Glomerular visceral epithelial cell (primary cell): ENCODE measurements at regions not wholly inside any gene's neighbourhood (a gene's known extent, or its start where the extent isn't known, plus 50 kb on each side); places are given as distances from the start of the nearest gene placed in this dataset.
A peak's percentile ranks its signal among the peaks of the same experiment; 100 is the strongest.

Experiments used
- DNase-seq: peaks from one replicate; pipeline ENCODE4 v3.0.0-alpha.2; 2016; ENCODE audit errors: extremely low spot score

DNA sequence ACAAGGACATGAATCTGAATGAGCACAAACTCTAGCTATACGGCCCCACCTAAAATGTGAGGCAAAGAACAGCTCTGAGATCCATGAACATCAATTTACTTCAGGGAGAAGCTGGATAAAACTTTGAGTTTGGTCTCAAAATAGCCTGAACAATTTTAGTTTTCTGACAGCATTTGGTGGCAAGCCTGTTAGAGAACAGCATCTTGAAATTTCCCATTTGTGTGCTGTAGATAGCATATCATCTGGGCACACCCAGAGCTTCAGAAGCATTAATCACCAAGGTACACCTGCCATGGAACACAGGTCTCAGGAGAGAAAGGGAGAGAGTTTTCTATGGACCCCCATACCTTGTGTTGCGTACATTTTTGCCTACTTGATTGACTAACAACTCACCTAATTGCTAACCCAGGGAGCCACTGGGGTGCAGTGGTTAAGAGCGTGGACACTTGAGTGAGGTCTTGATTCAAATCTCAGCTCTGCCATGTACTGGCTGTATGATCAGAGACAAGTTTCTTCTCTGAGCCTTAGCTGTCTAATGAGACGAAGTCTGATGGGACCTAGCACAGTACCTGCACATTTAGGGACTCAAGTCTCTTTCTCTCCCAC lies 264.9 kb downstream of the PIK3R1 start:
- no peak for DNase-seq

DNA sequence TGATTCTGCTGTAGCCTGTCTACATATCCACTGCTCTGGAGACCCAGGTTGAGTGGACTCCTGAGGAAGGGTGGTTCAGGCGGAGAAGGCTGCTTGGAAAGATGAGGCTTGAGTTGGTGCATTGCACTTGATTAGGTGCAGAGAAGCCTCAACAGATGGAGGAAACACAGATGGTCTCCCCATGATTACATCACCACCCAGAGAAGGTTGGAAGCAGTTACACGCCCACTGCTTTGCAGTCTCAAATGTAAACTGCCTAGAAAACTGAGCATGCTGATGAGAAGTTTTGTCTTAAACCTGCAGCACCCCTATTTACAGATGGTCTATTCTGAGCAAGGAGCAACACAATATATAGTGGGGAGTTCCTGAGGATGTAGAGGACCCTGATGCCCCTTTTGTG lies 266.6 kb downstream of the PIK3R1 start:
- no peak for DNase-seq

DNA sequence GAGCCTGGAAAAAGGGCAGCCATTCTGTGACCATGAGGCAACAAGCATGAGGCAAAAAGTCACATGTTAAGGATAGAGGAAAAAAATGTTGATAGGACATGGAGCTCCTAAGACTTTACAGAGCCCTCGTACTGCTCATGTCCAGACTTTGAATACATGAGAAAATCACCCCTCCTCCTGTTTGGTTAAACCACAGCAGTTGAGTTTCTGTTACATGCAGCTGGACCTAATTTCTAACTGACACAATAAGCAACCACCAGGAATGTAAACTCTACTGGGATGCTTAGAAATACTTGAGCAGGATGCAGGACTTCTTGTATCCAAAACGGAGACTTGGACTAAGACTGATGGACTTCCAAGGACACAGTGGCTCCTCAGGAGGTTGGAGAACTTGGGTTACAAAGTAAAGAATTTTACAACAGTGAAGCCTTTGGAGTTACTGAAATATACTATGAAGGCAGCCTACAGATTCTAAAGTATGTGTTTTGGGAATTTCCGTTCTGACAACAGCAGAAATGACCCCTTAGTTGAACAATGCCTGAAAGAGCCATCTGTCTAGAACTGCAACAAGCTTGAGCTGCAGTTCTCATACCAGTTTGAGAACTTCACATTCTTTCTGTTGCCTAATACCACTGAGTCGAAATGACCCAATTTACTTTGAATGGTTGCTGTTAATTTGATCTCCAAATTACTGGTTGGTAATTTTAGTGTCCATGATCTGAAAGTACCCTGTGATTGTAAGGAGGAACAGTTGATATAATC lies 268.9 kb downstream of the PIK3R1 start:
- DNase-seq = no peak

DNA sequence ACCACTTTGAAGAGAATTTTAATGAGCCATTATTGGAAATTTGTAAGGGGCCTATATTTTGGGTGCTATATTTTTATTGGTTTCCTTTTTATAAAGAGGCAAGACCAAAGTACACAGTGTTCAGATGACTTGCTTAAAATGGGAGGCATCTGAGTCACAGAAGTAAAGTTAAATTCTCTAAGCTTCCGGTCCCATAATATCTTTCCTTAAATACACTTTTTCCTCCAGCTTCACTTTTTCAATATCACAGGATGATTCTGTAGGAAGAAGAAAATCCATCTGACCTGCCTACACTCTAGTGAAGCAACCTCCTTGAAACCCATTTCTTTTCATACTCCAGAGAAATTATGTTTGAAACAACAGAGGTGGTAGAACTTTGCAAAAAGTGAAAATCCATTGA lies 274.0 kb downstream of the PIK3R1 start:
- no peak for DNase-seq

DNA sequence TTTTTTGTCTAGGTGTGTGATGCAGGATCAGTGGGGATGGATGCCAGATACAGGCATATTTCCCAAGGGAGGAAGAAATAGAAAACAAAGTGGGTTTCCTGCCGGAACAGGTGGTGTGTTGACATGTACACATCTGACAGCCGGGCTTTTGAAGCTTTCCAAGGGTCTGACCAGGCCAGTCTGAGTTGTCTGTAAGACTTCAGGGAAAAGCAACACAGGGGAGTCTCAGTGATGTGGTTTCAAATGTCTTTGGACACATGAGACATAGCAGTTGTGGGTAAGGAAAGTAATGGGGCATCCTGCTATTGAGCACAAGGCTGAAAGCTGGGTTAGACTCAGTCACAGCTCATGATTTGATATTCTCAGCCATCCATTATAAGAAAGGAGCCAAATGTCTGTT lies 274.9 kb downstream of the PIK3R1 start:
- DNase-seq = no peak

DNA sequence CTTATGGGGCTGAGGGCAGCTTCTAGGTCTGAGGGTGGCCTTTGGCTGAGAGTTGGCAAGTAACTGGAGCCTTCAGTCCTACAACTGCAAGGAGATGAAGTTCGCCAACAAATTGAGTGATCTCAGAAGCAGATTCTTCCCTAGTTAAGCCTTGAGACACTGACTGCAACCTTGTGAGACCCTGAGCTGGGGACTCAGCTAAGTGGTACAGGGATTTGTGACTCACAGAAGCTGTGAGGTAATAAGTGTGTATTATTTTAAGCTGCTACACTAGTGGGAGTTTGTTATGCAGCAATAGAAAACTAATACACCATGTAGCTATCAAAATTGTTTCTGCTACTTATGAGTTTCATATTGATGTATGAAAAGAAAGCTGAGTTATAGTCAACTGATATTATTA lies 279.2 kb downstream of the PIK3R1 start:
- DNase-seq = no peak

DNA sequence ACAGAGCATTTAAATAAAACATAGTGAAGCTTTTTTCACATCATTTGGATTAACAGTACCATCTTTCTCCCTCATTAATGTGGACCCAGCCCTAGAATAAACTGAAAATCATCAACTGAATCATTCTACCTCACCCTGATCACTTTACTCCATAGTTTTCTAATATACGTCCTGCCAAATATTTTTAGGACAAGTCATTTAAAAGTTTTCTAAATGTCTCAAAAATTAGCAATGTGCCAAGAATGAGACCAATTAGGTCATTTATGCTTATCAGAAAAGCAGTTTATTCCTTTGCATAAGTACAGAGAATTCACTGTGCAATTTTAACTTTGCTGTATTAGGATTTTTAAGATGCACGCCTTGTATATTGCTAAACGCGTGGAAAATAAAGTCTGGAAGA lies 284.4 kb downstream of the PIK3R1 start:
- DNase-seq = no peak

DNA sequence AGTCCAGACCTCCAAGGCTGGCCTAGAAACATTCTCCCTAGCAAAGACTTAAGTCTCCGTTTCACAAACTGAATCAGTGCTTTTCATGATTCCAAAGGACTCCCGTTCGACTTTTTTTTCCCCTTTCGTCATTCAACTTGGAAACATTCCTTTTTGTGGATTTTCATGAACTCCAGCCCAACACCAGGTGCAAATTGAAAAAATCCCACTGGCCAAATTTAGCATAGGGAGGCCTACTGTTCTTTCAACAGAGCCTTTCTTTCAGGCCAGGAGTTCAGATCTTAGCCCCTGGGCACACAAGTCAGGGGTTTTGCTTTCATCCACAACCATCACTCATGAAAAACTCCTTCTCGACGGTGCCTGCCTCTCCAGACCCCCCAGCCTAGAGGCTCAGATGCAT lies 285.3 kb downstream of the PIK3R1 start:
- DNase-seq = no peak

DNA sequence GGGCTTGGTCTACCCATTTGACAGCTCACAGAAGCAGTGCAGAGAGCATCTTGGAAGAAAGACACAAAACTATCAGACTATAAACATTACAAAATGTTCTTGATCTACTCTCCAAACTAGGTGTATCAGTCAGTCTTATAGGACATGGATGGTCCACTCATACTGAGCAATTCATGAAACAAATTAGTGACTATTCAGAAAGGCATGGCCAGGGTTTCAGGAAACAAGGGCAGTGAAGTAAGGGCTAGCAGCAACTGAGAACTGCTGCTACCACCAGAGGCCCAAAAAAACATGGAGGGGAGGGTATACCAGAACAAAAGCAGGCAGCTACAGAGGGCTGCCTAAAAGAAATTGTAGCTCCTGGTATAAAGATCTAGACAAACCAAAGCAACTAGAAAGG lies 287.0 kb downstream of the PIK3R1 start:
- no peak for DNase-seq

DNA sequence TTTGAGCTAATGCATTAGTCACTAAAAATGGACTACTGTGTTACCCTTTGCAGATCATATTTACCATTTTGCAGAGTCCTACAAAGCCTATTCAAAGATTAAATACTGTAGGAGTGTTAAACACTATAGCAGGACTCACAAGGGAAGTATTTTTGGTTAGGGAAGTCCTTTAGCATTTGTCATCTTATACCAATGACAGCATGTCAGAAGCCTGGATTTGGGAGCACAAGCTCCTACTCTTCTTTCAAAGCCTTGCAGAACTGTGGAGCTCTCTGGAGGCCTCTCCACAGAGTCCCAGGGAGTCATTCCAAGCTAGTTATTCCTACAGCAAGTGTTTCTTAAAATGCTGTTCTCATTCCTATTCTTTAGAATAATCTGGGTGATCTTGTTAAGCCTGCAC lies 288.8 kb downstream of the PIK3R1 start:
- no peak for DNase-seq

DNA sequence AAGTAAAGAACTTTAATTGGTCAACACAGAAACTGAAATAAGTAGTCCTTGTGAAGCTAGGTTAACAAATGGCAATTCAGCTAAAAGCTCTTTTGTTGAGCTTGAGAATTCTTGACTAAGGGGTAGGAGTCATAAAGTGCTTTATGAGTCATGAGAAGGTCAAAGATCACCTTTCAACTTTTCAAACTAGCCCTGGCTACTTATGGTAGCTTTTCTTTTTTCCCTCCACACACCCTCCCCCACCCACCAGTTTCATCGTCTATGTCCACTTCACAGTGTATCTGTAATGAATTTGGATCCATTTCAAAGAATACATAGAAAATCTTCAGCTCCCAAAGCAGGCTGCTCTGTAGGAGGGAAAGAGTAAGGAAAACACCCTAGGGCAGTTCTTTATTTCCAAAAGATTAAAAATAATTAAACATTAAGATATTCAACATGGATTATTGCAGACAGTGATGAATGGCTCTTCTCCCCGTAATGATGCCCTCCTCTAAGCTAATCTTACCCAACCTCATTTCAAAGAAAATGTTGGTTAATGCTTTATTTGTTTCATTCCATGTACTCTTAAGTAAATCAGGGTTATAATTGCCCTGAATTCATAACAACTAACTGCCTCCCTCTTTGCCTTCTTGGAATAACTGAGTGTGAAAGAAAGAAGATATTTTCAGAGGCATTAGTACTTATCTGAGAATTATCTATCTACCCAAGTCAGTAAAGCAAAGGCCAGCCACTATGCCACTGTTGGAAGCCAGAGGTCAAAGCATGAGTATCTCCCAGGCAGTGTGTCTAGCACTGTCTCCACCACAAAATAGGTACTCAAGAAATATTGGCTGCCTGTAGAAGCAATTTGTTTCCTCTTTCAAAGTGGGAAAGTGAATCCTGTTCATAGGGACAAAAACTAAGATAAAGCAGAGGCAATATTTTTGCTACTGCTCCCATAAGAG lies 290.6 kb downstream of the PIK3R1 start:
- peak; percentile 9 for DNase-seq

DNA sequence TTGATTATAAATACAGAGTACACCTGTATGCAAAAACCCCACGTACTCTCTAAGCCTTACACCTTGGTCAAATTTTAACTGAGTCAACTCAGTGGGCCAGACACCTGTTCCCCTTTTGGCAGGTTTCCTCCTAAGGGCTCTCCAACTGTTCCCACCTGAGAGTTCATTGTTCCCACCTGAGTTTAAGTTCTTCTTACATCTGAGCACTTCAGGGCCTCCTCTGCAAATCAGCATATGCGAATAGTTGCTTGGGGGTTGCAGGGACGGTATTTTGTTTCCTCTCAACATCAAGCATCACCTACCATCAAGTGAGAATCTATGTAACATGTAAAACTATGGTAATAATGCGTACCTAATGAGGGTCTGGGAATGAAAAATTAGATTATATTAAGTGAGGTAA lies 300.0 kb downstream of the PIK3R1 start:
- no peak for DNase-seq

DNA sequence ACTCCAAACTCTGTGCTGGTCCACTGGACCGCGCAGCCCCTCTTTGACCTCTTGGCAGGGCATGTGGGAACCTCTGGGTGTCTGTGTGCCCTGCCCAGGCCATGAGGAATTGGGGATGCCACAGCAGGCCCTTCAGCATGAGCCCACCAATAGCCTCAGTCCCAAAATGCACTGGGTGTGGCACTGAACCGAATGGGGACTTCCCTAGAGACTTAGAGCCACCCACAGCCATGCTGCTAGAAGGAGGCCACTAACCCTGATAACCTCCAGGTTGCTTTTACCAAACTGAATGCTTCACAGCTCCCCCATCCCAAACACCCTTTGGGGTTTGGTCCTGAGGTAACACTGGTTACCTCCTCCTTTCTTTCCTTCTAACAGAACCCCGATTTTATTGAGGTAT lies 302.7 kb downstream of the PIK3R1 start:
- no peak for DNase-seq

DNA sequence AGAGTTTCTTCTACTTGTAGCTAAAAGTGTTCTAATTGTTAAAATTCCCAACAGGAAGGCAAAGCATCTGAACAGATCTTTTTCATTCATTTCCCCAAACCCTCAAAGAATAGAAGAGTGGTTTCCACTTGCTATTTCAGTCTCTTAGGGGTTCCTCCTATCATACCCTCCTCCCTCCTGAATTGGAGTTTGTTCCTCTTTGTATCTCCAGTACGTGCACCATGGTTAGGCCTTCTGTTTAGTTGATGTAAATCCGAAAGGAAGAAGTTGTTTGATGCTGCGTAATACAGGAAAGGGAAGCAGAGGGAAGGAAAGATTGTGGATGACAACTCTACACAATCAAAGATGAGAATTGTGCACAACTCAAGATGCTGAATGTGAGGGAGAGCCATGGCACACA lies 303.6 kb downstream of the PIK3R1 start:
- no peak for DNase-seq

DNA sequence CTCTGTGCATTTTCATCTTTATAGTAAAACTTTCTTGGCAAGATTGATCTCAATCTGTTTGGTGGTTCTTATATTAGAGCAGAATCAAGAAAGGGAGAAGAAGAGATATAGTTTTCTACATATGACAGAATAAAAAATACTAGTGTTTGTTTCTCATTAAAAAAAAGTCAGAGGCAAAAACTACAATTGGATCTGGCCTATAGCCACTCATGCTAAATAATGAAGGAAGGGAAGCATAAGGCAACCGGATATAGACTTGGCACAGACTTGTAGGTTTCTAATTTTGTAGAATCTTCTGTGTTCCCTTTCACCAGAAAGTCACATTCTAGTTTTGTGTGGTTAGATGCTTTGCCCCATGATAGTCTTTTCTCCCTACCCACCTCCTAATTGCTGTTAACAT lies 306.2 kb downstream of the PIK3R1 start:
- DNase-seq = no peak

DNA sequence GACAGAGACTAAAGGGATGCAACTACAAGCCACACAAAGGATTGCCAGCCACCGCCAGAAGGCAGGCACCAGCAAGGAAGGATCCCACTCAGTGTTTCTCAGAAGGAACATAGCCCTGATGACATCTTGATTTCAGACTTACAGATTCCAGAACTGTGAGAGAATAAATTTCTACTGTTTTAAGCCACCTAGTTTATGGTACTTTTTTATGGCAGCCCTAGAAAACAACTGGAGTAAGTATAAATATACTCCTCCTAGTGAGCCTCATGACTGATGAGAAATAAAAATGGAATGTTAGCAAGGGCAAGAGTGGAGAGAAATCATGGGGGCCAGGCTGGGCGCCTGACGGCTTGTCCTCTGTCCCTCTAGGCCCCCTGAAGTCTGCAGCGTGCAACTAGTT lies 307.3 kb downstream of the PIK3R1 start:
- no peak for DNase-seq

DNA sequence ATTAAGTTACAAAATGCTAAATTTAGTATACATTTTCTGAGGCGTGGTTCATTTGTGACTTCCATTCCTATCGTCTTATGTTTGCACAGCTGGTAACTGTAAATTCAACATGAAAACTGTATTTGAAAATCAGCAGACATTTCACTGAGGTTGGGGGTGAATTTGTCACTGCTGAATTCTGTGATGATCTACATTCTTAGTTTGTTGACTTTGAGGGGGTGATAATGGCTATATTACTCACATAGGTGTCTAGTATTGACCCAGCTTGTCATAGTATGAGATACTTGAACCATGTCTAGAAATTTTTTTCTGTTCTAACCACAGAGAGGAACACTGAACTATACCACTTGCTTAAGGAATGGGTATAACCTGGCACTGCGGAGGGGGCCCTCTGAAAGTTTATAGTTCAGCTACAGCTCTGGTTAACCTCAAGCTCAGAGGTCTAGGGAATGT lies 313.3 kb downstream of the PIK3R1 start:
- DNase-seq = peak; percentile 74

DNA sequence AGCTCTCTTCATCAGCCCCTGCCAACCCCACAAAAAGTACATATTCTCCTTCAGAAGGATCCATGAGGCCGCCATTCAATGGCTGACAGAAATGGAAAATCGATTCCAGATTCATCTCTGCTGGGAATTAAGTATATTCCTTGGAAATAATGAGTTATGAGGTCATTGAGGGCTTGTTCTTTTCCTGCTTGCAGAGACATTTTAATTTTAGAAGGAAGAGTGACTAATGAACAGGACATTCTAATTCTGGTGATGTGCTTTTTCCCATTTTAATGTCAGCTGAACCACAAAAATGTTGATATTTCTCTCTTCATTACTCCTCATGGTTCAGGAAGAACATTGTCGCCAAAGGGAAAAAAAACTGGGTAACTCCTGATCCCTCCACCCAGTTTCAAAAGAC lies 314.0 kb downstream of the PIK3R1 start:
- peak; percentile 41 for DNase-seq

DNA sequence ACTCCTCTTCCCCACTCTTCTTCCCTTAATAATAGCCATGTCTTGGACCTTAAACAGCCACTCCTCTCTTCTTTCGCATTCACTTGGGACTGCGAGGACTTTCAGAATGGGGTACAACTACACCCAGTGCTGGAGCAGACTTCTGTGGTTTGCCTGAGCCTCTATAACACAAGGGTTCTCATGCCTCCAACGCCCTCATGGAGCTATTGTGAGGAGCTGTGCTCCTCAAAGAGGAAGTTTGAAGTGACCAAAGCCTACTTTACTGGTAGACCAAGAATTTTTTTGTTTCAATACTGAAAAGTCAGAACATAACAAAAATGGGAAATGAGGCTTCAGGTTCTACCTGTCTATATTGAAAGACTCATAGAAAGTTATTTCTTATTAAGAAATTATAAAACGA lies 316.4 kb downstream of the PIK3R1 start:
- DNase-seq = no peak

DNA sequence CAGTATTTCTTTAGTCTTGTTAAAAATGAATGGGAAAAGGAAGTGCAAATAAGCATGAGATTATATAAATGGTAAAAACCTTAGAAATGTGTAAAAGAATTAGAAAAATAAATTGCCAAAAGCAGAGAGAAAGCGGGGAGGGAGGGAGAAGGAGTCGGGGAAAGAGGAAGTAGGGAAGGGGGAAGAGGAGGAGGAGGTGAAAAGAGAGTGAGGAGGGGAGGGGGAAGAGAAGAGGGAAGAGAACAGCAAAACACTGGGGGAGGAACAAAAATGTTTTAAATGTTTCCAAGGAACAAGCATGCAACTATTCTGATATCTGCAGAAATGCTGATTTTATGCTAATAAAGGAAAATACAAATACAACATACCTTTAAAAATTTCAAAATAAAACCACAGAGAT lies 317.5 kb downstream of the PIK3R1 start:
- DNase-seq = no peak

DNA sequence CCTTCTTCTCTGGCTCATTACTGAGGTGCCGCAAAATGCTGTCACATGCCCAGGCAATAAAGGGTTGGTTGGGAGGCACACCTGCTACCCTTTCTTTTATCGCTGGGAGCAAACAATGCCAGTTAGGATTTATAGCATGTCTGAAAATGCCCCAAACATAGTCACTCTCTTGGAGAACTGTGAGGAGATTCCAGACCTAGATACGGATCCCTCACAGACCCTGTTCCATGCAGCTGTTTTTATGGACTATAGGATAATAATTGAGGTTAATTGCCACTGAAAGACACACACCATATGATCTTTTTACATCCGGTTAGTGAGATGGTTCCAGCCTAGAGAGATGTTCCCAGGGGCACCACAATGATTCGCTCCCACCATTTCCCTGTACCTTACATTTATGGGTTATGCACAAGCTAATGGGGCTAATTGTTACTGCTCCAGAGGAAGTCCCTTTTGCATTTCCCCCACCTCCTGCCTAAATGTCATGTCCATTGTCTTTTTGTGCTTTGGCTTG lies 318.1 kb downstream of the PIK3R1 start:
- DNase-seq = no peak
